ENCODE measurements at regions not wholly inside any gene's neighbourhood (a gene's known extent, or its start where the extent isn't known, plus 50 kb on each side); places are given as distances from the start of the nearest gene placed in this dataset.

DNA sequence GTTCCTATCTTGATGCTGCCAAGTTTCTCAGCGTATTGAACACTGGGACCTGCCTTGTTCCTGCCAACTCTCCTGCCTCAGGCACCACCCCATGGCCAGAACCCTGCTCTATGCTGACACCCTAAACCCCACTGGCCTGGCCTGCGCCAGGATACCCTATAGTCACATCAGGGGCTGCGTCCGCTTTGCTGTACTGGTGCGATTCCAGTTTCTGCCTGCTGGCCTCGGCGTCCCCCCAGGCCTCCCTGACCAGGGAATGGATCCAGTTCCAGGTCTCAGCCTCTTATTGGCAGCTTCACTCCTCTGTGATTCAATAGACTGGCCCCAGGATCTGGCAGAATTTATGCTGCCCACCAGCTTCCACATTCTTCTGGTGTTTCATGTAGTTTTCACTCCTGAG lies 55.0 kb downstream of the GPR6 start:
- DNase-seq (ENCODE audit: low spot score) = no peak

DNA sequence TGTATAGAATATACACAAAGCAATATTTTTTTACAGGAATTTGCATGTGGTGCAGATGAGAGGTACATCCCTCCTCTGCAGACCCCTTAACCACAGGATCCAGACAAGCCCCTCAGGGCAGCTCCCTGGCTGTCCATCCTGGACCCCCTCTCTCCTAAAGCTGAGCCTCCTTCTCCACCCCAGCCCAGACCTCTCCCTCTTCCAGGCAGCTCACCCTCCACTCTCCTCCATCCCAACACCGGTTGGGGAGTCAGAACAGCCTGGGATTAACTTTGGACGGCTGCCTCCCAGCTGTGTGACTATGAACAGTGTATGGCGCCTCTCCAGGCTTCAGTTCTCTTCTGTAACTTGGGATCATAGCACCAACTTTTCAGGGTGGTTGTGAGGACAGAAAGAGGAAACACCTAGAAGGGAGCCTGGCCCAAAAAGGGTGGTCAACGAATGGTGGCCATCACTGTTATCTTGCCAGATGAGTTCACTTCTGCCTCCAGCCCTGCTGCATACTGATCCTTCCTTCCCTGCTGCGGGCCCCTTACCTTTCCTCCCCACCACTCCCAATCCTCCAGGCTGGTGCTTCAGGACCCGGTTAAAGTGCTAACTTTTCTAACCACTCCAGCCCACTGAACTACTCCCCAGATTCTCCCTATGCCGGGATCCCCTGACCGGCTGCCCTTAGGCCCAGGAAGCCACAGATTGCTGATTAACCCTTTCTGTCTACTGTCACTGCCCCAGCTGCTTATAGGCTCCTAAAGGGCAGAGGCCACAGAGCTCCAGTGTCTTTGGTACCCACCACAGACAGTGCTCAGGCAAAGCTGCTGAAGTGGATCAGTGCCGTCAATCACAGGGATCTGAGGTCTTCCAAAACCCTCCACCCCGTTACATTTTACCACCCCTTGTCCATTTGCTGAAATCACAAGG lies 55.9 kb downstream of the GPR6 start:
- no peak for DNase-seq (ENCODE audit: low spot score)

DNA sequence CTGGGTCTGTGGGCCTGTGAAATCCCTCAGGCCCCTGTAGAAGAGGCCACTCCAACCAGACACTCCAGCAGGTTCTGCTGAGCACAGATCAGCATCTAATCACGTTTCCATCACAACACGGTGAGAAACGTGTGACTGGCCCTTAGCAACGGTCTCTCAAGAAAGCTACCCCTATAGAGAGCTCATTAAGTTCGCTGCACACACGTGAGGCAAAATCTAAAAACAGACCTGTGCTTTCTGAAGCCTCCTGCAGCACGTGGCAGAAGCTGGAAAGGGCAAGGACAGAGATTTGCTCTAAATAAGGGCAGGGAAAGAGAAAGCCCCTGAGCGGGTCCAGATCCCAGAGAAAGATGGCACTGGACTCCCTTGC lies 56.5 kb downstream of the GPR6 start:
- no peak for DNase-seq (ENCODE audit: low spot score)

DNA sequence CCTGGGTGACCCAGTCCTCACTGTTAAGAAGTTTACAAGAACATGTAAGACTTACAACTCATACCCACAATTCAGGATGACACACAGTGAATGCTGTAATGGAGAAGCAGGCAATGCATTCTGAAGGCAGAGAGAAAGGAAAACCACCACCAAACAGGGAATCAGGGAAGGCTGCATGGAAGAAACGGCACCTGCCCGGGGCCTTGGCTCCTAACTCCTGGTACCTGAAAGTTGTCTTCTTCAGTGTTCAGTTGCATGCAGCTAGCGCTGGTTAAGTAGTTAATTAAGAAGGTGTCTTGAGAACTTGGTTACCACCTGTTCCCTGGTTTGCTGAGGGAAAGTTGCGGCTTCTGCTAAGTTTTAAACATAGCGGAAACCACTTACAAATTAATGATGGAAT lies 57.2 kb downstream of the GPR6 start:
- no peak for DNase-seq (ENCODE audit: low spot score)

DNA sequence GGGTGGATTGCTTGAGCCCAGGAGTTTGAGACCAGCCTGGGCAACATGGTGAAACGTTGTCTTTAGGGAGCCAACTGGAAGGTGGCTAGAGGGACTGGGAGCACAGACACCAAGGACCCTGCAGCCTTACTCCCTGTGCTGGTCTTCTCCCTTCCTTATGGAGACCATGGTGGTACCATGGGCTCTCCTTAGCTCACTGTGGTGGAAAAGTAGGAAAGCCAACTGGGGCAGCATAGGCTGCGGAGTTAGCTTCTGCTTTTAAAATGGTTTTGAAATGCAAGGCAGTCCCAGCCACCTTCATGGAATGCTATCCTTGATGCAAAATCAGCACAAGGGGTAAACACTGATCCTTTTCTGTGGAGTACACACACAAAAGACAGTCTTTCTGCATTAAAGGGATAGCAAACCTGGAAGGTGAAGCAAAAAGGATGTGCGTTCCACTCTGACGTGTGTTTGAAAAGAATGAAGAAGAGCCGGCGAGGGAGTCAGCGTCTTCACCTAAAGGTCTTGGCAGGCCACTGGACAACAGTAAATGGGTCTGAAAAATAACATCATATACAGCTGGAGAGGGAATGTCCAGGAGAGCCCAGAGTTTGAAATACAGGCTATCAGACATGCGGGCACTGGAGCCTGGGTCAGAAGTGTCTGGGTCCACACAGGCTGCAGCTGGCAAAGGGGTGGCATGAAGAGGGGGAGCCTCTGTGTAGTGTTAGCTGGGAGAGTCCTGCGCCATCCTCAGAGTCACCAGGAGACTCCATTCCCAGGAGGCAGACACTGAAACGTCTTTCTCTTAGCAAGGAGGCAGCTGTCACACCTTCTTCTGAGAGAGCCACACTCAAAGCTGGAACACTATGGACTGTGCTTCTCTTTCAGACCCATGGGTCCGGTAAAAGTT lies 58.5 kb downstream of the GPR6 start:
- no peak for DNase-seq (ENCODE audit: low spot score)

DNA sequence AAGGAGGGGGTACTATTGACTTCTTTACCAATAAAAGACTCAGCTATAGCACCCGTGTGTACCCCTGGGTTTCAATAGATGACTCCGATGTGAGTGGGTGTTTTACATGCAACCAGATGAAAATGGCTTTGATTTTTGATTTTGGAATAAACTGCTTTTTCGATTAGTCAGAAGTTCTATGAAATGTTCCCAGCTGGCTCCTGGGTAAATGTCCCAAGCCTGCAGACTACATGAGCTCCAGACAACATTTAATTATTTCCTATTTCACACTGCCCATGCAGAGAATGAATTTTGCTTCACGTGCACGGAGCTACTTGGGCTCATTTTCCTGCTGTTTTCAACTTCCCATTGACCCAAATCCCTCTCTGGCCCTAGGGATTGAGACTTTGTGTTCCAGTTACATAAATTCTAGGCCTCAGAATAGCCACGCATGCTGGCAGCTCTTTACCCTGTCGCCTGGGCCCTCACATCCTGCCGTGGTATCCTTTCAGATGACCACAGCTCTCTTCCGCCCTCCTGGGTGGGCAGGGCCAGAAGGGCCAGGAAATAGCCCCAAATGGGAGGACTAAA lies 59.7 kb downstream of the GPR6 start:
- peak; percentile 10 for DNase-seq (ENCODE audit: low spot score)

DNA sequence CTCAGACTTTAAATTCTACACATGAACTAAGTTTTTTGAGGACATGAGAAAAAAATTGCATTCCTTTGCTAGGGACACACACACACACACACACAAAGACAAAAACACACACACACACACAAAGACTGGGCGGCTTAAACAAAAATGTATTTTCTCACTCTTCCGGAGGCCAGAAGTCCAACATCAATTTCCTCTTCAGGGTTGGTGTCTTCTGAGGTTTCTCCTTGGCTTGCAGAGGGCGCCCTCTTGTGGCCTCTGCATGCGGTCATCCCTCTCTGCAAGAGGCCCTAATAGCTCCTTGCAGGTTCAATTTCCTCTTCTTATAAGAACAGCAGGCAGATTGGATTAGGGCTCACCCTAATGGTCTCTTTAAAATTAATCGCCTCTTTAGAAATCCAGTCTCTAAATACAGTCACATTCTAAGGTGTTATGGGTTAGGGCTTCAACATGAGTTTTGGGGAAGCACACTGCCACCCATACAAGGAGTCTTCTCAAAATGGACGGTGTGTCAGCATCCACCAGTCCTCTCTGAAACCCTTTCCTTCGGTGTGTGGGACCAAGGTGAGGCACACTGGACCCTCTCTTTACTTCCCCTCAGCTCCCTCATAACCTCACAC lies 61.4 kb downstream of the GPR6 start:
- peak; percentile 92 for DNase-seq (ENCODE audit: low spot score)

DNA sequence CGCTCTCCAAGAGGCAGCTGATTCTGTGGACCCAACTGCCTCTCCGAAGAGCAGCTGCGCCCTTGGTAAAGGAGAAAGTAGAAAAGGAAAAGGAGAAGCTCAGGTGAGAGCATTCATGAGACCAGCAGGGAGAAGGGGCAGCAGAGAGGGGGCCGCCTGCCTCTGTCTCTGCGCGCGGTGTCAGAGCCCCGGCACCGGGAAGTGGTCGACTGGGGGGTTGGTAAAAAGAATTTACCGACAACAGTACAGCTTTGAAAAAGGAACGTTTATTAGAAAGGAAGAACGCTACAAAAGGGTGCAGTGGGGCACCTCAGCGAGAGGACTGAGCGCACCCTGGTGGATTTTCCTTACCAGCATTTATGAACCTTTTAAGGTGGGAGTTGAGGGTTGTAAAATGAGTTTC lies 61.9 kb downstream of the GPR6 start:
- peak; percentile 40 for DNase-seq (ENCODE audit: low spot score)

DNA sequence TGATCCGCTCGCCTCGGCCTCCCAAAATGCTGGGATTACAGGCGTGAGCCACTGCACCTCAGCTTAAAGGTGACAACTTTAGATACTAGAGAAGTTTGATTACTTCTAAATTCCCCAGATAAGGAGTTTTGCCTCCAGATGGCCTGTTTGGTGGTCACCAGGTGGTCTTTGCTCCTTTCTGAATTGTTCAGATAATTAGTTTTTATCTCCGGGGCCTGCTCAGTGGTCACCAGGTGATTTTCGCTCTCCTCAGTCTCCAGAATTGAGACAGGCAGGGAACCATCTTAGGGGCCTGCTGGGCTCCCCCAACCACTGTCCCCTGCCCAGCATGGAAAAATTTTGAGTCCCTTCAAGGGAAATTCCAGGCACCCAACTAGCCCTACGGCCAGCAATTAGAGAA lies 62.6 kb downstream of the GPR6 start:
- no peak for DNase-seq (ENCODE audit: low spot score)

DNA sequence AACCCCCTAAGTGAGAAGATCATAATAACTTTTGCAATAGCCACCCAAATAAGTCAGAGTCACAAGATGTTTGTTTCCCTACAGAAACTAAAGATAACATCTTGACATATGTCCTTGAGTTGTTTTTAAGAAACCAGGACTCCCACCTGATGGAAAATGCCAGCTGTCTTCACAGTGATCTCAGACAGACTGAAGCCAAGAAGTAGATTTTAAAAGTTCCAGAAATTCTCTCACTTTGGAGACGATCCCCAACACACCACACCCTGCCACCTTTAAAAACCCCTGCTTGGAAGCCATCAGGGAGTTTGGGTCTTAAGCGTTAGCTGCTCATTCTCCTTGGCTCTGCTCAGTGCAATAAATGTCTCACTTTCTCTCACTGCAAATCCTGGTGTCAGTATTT lies 63.0 kb downstream of the GPR6 start:
- DNase-seq (ENCODE audit: low spot score) = no peak

DNA sequence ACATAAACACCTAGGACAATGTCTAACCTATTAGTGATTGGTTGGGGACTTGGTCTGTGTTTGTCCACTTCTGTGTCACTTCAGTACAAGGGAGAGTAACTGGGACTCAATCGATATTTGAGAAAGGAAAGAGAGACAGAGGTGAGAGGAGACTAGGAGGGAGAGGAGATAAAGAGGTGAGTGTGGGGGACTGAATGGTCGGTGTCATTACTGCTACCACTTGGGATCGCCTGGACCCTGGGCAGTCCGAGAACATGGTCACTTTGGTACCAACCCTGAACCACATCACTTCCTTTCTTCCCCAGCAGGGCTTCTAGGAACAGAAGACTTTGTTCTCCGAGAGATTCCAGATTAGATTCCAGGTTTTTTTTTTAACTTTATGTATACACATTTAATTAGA lies 63.7 kb downstream of the GPR6 start:
- DNase-seq (ENCODE audit: low spot score) = no peak

DNA sequence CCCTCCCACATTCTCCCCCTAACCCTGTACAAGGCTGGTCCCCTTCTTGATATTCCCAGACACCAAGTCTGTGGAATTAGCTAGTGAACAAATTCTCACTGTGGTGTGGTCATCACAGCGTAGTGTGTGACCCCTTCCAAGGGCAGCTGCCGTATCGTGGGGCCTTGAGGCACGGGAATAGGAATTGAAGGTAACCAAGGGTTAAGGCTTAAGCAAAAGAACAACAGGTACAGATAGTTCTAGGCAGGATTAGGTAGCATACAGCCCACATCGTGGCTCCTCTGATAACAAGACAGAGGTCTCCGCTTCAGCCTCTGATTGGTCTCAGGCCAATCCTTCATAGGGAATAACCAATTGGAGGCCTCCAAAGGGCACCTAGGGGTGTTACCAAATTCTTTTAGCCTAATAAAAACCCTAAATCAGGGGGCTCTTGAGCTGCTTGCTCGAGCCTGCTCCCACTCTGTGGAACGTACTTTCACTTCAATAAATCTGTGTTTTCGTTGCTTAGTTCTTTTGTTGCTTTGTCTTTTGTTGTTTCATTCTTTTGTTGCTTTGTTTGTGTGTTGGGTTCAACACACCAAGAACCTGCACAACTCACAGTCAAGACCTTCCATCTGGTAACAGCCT lies 64.7 kb downstream of the GPR6 start:
- DNase-seq (ENCODE audit: low spot score) = peak; percentile 12

DNA sequence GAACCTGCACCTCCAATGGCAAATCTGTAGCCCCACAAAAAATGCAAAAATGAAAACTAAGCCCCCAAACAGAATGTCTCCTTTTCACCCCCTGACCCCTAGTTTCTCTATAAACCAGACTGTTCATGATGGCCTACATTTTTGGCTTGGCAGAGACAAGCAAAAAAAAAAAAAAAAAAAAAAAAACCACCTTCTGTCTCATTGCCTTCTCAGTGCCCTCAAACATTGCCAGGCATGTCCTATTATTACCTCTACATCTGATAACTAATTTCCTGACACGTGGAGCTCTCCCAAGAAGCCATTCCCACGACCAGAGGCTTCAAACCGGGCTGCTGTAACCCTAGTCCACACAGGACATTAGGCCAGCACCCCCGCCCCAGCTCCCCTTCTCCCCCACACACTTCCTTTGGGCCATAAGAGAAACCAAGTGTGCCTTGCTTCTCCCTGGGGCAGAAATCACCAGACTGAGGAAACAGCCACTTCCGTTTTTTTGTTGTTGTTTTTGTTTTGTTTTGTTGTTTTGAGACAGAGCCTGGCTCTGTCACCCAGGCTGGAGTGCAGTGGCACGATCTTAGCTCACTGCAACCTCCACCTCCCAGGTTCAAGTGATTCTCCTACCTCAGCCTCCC lies 65.4 kb downstream of the GPR6 start:
- peak; percentile 62 for DNase-seq (ENCODE audit: low spot score)

DNA sequence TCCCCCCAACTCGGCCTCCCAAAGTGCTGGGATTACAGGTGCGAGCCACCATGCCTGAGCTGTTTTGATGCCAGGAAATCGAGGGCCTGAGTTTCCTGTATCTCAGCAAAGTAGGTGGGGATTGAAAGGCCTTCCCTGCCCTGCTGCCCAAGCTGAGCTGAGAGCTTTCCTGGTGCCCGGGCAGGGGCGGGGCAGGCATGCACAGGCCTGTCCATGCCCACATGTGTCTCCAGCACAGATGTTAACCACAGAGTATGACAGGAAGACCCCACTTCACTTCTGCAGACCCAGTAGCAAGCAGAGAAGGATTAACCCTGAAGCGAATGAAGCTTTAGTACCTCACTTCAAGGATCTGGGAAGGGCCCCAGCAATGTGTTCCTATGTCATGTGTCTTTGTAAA lies 66.0 kb downstream of the GPR6 start:
- no peak for DNase-seq (ENCODE audit: low spot score)

DNA sequence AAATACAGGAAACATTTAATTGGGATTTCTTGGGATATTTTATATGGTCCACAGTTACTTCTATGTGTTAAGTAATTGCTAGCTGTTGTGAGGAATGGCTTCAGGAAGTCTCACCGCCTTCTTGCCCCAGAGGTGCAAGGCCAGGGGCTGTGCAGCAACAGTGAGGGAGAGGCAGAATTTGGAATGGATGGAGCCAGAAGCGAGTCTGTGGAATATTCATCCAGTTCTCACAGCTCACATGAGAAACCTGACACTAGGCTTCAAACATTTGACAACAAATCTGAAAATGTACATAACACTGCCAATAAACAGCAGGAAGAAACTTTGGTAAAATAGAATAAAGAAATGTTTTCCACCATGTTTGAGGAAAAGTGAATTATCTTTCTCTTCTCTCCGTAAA lies 66.5 kb downstream of the GPR6 start:
- no peak for DNase-seq (ENCODE audit: low spot score)

DNA sequence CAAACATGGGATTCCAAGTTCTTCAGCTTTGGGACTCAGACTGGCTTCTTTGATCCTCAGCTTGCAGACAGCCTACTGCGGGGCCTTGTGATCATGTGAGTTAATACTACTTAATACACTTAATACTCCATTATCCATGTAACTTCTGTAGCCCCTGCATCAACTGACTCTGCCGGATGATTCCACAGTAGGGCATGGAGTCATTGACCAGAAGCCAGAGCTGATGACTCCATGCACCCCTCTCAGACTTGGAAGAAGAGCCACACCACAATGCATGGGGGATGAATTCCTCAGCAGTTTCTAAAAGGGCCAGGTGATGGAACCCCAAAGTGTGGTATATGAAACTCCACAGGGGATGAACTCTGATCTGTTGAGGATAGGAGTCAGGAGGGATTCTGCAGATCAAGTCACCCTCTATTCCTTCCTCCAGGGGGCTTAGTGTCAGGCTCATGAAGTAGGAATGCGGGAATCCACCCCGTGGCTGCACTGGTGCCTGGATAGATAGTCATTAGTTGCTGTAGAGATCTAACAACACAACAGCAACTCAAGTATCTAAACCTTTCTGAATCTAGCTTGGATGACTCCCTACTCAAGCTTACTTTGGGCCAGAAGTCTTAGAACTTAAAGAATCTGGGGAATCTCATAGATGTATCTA lies 70.2 kb downstream of the GPR6 start:
- no peak for DNase-seq (ENCODE audit: low spot score)

DNA sequence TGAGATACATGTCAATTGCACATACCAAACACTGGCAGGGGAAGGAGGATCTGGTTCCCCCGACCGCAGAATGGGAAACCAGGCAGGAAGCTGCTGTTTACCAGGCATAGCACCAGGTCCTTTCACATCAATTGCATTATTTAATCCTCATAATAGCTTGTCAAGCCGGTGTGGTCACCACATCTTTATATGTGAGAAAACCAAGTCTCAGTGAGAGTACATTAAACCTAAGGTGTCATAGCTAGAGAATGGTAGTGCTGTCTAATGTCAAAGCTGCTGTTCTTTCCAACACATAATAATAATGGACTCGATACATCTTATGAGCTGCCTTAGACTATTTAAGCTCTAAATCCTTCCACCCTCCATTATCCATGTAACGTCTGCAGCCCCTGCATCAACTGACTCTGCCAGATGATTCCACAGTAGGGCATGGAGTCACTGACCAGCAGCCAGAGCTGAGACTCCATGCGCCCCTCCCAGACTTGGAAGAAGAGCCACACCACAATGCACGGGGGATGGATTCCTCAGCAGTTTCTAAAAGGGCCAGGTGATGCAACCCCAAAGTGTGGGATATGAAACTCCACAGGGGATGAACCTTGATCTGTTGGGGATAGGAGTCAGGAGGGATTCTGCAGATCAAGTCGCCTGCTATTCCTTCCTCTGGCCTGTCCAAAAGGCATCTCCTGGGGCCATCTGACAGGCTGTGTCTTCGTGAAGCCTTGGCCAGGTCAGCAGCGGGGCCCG lies 71.8 kb downstream of the GPR6 start:
- no peak for DNase-seq (ENCODE audit: low spot score)

Measured in cerebellar cortex (tissue), 1 donor.